Renal pelvis (tissue), 1 donor: ENCODE measurements at regions not wholly inside any gene's neighbourhood (a gene's known extent, or its start where the extent isn't known, plus 50 kb on each side); places are given as distances from the start of the nearest gene placed in this dataset.
"Not testable (repeated sequence)": the region's sequence is repeated elsewhere in the genome, so short reads cannot be mapped to it uniquely, and the experiment has no call there.

ENCODE experiments used
- DNase-seq: peaks from one replicate; pipeline ENCODE4 v3.0.0-alpha.2; 2013

GRCh38 chr9:89839449-89839848, 234.6 kb downstream of the GADD45G start:
- DNase-seq: no peak

DNA sequence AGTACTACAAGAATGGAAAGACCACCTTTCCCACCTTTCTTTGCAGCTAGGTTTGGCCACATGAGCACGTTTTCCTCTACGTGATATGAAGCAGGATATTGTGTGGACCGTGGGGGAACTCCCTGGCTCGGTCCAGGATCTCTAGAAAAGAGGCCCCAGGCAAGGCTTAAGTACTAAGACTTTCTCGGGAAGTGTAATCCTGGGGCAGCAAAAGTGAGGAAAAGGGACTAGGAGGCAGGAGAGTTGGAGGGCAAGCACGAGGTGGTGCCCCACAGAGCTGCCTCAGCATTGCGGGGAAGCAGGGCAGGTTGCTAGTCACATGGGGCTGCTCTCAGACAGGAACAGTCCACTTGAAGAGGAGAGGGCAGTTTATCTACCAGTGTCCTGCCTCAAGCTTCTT, 235.1 kb downstream of the GADD45G start:
- no peak for DNase-seq

DNA sequence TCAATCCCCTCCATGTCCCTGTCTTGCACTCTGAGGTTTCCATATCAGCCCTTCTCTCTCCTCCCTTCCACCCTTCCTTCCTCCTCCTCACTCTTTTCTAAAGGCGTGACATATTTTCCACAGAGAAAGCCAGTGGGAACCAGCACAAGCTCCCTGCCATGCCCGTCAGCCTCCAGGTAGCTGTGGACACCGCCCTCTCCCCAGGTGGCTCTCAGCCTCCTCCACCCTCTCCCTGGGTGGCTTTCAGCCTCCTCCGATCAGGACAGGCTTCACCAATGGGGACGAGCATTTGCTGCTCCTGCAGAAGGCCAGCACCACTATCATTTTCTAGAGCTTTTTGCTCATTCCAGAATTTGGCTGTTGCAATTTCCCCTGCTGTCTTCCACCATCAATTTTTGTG, 236.6 kb downstream of the GADD45G start:
- DNase-seq: no peak

DNA sequence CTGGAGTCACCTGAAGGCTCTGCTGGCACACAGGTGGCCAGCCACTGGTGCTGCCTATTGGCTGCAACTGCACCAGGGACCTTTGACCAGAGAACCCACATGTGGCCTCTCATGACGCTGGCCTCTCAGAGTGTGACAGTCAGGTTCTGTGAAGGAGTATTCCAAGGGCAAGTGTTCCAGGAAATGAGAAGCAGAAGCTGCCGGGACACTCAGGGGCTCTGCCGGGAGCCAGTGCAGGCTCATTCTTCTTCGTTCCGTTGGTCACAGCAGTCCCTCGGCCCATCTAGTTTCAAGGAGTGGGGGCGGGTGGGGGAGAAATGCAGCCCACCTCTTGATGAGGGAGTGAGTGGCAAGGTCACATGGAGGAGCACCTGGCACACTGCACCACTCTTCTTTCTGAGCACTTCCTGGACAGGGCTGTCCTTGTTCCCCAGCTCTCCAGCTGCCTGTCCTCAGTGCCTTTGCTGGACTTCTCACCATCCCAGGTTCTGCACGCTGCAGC, 237.5 kb downstream of the GADD45G start:
- DNase-seq: no peak

DNA sequence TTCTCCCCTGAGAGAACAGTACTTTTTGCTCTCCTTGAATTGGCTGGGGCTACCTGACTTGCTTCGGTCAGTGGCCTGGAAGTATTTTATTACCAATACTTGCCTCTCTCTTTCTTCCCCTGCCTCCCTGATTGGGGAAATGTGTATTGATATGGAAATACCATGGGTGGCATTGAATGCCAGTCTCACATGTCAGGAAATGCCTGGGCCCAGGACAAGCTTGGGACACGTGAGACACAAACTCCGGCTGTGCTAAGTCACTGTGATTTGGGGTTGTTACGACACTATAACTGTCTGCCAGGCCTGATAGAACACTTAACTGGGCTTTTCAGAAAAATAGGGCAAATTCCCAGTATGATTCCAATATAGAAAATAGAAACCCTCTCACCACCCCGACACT, 238.3 kb downstream of the GADD45G start:
- DNase-seq: no peak

GRCh38 chr9:89843591-89843990, 238.8 kb downstream of the GADD45G start:
- DNase-seq: no peak

GRCh38 chr9:89844075-89844474, 239.3 kb downstream of the GADD45G start:
- no peak for DNase-seq

DNA sequence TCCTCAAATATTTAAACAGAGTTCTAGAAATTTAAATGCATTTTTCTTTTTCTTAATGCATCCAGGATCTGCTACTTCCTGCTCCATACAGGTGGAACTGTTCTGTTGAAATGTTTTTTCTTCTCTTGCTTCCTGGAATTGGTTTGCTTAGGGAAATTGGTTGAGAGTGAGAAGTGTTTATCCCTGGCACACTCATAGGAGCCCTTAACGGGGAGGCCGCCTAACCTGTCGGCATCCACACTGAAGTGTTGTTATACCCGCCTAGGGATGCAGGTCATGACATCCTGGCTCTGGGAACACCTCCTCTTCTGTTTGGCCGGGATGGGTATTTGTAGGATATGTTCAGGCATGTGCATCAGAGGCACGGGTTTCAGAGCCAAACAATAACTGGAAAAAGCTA, 239.7 kb downstream of the GADD45G start:
- no peak for DNase-seq

GRCh38 chr9:89845321-89845720, 240.5 kb downstream of the GADD45G start:
- DNase-seq: no peak

DNA sequence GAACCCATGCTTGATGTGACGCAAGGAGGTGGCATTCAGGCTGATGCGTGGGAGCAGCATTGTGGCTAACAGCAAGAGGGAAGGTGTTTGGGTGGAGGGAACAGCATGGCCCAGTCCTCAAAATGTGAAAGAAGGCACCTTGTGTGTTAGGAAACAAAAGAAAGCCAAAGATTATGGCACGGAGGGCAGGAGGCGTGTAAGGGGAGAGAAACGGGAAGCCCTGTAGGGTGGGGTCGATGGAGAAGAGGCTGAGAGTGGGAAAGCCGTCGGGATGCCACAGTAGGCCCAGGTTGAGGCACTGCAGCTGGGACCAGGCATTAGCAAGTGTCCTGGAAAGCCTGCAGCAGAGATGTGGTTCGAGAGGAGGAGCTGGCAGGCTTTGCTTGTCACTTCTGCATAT, 241.1 kb downstream of the GADD45G start:
- no peak for DNase-seq

GRCh38 chr9:89848060-89849040, 243.5 kb downstream of the GADD45G start:
- DNase-seq: no peak

GRCh38 chr9:89849096-89849495, 244.3 kb downstream of the GADD45G start:
- no peak for DNase-seq

- no peak for DNase-seq
These were observed 245.3 kb downstream of the GADD45G start for GRCh38 chr9:89850153-89850552.

DNA sequence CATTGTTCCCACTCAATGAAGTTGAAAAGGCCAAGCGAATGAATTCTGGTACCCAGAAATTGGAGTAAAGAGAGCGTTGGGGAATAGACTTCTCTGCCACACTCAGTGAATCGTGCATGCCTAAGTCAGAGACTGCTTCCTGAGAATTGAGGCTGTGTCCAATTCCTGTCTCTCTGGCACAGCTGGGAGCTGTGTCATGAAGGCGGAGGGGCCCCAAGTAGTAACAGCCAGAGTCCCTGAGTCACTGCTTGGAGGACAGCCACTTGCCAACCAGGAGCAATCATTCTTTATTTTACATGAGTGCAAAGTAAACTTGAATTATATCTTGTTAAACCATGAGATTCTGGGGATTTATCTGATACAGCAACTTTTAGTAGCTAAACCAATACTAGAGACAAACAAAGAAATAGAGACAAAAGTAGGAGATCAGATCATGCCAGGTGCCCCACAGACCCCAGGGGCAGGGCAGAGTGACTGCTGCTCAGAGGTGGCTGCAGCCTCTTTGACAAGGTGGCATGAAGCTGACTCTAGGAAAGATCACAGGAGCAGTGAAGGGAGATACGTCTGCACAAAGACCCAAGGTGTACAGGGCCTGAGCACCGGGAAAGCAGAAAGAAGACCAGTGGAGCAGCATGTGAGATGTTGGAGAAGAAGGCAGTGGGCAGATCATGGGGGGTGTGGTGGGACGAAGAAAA, 246.0 kb downstream of the GADD45G start:
- DNase-seq: no peak

DNA sequence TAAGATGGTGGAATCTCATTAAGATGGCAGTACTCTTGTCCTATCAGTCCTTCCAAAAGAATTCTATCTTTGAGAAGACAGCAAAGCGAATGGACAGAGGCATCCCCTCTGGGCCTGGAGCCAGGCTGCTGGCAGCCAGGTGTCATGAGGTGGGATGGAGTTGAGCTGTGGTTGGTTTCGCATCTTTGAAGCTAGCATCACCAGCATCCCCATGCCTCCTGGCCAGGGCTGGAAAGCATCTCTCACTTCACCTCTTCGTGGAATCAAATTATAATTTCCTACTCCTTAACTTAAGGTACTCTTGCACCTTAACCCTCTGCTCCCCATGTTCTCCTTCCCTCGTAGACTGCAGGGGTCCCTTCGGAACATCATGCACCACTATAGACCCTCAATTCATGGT, 248.3 kb downstream of the GADD45G start:
- no peak for DNase-seq

DNA sequence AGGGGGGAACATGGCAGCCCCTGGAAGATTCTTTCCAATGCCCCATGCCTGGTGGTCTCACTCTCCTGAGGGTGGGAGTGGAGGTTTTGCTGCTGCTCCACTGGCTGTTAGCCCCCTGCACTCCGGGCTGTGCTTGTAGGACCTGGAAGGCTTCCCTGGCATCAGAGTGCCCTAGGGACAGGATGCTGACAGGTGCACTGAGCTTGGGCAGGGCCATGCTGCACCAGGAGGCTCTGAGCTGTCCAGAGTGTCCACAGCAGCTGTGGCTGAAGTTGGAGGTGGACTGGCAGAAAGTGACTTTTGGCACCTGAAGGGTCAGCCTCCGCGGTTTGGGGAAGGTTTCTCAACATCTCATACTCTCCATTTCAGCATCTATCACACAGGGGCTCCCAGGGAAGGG, 249.1 kb downstream of the GADD45G start:
- DNase-seq: no peak

DNA sequence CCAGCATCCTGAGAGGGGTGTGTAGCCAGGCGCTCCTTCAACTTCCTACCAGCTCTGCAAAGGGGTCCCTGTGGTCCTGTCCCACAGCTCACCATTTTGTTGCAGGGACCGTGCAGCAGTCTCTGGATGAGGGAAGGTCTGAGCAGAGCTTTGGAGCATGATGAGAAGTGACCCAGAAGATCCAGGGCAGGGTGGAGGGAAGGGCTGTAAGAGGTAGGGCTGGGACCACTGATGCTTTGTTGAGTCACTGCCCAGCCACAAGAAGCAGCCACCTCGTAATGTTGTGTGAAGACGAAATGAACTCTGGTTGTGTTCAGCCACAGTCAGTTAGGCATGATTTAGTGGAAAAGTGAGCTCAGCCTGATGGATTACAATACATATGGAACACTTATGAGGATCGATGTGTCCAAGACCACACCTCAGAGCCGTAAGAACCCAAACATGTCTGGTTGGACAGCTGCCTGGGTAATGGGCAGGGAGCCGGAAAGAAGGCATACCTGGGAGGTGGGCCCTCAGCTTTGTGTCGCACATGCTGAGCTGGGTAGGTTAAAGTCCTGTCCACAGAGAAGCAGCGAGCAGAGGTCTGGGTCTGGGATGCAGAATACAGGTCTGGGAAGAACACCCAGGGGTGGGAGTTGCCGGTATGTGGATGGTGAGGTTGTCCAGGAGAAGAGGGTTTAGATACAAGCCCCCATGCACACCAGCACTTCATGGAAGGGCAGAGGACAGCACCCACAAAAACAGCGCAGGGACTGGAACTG, 250.1 kb downstream of the GADD45G start:
- DNase-seq: no peak

GRCh38 chr9:89856296-89856695, 251.5 kb downstream of the GADD45G start:
- DNase-seq: not testable (repeated sequence)

DNA sequence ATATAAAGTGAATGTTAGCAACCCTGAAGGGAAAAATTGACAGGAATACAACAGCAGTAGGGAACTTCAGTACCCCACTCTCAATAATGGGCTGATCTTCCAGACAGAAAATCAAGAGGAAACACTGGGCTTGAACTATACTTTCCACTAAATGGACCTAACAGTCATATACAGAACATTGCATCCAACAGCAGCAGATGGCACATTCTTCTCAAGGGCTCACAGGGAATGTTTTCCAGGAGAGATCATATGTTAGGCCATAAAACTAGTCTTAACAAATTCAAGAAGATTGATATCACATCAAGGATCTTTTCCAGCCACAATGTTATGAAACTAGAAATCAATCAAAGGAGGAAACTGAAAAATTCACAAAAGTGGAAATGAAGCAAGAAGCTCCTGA, 252.1 kb downstream of the GADD45G start:
- DNase-seq: not testable (repeated sequence)

GRCh38 chr9:89859842-89860241, 255.0 kb downstream of the GADD45G start:
- not testable (repeated sequence) for DNase-seq

DNA sequence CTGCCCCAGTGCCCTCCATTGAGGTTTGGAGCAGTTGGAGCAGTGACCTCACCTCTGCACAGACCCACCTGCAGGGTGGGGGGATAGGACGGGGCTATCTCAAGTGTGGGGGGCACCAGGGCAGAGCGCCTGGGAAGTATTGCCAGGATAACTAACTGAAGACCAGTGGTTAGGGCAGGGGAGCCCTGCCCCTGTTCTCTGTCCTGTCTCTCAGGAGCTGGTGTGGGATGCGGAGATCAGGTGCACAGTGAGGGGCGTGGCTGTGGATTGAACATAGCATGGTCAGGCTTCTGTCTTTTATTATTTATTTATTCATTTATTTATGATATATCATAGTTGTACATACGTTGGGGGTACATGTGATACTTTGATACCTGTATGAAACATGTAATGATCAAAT, 256.6 kb downstream of the GADD45G start:
- DNase-seq: not testable (repeated sequence)

- DNase-seq: no peak
These were observed 257.5 kb downstream of the GADD45G start for GRCh38 chr9:89862316-89862715.
